Esophagus squamous epithelium (tissue), 4 donors: ENCODE measurements at regions not wholly inside any gene's neighbourhood (a gene's known extent, or its start where the extent isn't known, plus 50 kb on each side); places are given as distances from the start of the nearest gene placed in this dataset.

Experiments
- POLR2A ChIP-seq, 4 donors: fragments of 450-650 bp; IDR thresholded peaks; one replicate each; pipeline ENCODE4 v1.6.1; 2017; ENCODE audit warnings: antibody characterized with exemption in 4 of 4, mild to moderate bottlenecking in 4 of 4, moderate library complexity in 3 of 4
- TF ChIP-seq, protein P1 (sequence below), 6 experiments: fragments of 450-650 bp in 4 of 6; fragments of 200-600 bp in 2 of 6; sonication (generic) in 2 of 6; IDR thresholded peaks; one replicate each; pipeline ENCODE4 v1.5.1; 2016 to 2019; ENCODE audit warnings: antibody characterized with exemption in 6 of 6, mild to moderate bottlenecking in 4 of 6, moderate library complexity in 4 of 6

GRCh38 chr5:133728475-133728874, 116.1 kb upstream of the FSTL4 start:
- TF ChIP-seq, protein P1, sequence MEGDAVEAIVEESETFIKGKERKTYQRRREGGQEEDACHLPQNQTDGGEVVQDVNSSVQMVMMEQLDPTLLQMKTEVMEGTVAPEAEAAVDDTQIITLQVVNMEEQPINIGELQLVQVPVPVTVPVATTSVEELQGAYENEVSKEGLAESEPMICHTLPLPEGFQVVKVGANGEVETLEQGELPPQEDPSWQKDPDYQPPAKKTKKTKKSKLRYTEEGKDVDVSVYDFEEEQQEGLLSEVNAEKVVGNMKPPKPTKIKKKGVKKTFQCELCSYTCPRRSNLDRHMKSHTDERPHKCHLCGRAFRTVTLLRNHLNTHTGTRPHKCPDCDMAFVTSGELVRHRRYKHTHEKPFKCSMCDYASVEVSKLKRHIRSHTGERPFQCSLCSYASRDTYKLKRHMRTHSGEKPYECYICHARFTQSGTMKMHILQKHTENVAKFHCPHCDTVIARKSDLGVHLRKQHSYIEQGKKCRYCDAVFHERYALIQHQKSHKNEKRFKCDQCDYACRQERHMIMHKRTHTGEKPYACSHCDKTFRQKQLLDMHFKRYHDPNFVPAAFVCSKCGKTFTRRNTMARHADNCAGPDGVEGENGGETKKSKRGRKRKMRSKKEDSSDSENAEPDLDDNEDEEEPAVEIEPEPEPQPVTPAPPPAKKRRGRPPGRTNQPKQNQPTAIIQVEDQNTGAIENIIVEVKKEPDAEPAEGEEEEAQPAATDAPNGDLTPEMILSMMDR (IDR thresholded peaks at IDR 0.05), result no peak
- TF ChIP-seq POLR2A (IDR thresholded peaks at IDR 0.05), result no peak
